PFSK-1 (cell line): ENCODE measurements at regions not wholly inside any gene's neighbourhood (a gene's known extent, or its start where the extent isn't known, plus 50 kb on each side); places are given as distances from the start of the nearest gene placed in this dataset.

ENCODE experiments used
- POLR2AphosphoS5 ChIP-seq: IDR thresholded peaks from 2 replicates; pipeline ENCODE4 v1.6.1; 2012; ENCODE audit warnings: low read depth, mild to moderate bottlenecking, control low read depth, low read length, moderate library complexity
- REST ChIP-seq, 2 experiments: IDR thresholded peaks; 2 replicates each; pipeline versions ENCODE4 v1.6.1 to v1.8.0; 2011 to 2012; ENCODE audit warnings: low read depth in 2 of 2, low read length in 2 of 2, control low read depth in 1 of 2, inconsistent platforms in 1 of 2, mild to moderate bottlenecking in 1 of 2, moderate library complexity in 1 of 2; ENCODE audit not compliant: insufficient read depth in 1 of 2
- TAF1 ChIP-seq: IDR thresholded peaks from 2 replicates; pipeline ENCODE4 v1.6.1; 2012; ENCODE audit warnings: low read length, control low read depth, borderline replicate concordance; ENCODE audit not compliant: insufficient read depth

GRCh38 chr5:171603591-171603990, 182.0 kb upstream of the SMIM23 start:
- TF ChIP-seq TAF1 (no peak), POLR2AphosphoS5 (no peak), REST (IDR thresholded peaks at IDR 0.05; ENCODE audit: insufficient read depth in 1 of 2, low read depth in 2 of 2, low read length in 2 of 2) (no peak)
